Glutamatergic neuron (in vitro differentiated cells): ENCODE measurements at regions not wholly inside any gene's neighbourhood (a gene's known extent, or its start where the extent isn't known, plus 50 kb on each side); places are given as distances from the start of the nearest gene placed in this dataset.

Experiments
- DNase-seq: peaks from one replicate; pipeline ENCODE4 v3.0.0; 2022
- H3K27ac Mint-ChIP-seq: one replicate; pipeline ENCODE4 v1.8.0; 2020; ENCODE audit warnings: mild to moderate bottlenecking, mixed read lengths, inconsistent platforms; ENCODE audit not compliant: unreplicated experiment
- H3K27me3 Mint-ChIP-seq: one replicate; pipeline ENCODE4 v1.8.0; 2020; ENCODE audit warnings: mild to moderate bottlenecking, moderate library complexity, mixed read lengths, inconsistent platforms; ENCODE audit not compliant: unreplicated experiment
- H3K36me3 Mint-ChIP-seq: one replicate; pipeline ENCODE4 v1.8.0; 2020; ENCODE audit warnings: mild to moderate bottlenecking, mixed read lengths, inconsistent platforms; ENCODE audit not compliant: unreplicated experiment
- H3K4me1 Mint-ChIP-seq: one replicate; pipeline ENCODE4 v1.8.0; 2020; ENCODE audit warnings: mild to moderate bottlenecking, low read depth, mixed read lengths, inconsistent platforms; ENCODE audit not compliant: unreplicated experiment
- H3K4me3 Mint-ChIP-seq: one replicate; pipeline ENCODE4 v1.8.0; 2020; ENCODE audit warnings: mild to moderate bottlenecking, mixed read lengths, inconsistent platforms; ENCODE audit not compliant: unreplicated experiment
- H3K9me3 Mint-ChIP-seq: one replicate; pipeline ENCODE4 v1.8.0; 2020; ENCODE audit warnings: mild to moderate bottlenecking, moderate library complexity, mixed read lengths, inconsistent platforms; ENCODE audit not compliant: unreplicated experiment
- CTCF ChIP-seq: fragments of 200-600 bp; sonication (generic); IDR thresholded peaks from one replicate; pipeline ENCODE4 v1.5.0; 2021; ENCODE audit not compliant: partially characterized antibody, unreplicated experiment

- Mint-ChIP-seq H3K27me3 (no peaks in the 10 kb centered on the region), H3K36me3 (no peaks in the 10 kb centered on the region), H3K4me3 (no peak overlapping the region), H3K4me1 (no peaks in the 10 kb centered on the region), H3K27ac (no peak overlapping the region), H3K9me3 (peaks cover 2% of the 10 kb centered on the region)
- no peak for TF ChIP-seq CTCF
- DNase-seq = no peak
Observed at GRCh38 chrX:121987163-121987562, 939.8 kb downstream of the GLUD2 start.

- no peak overlapping the region for H3K4me3 Mint-ChIP-seq
Observed at GRCh38 chrX:121987835-121988234, 940.4 kb downstream of the GLUD2 start.

GRCh38 chrX:122004127-122004526 is 956.7 kb downstream of the GLUD2 start:
- Mint-ChIP-seq H3K4me1 (no peaks in the 10 kb centered on the region), H3K27me3 (peaks cover 1% of the 10 kb centered on the region), H3K27ac (no peak overlapping the region), H3K4me3 (no peak overlapping the region), H3K36me3 (no peaks in the 10 kb centered on the region), H3K9me3 (no peaks in the 10 kb centered on the region)
- no peak for TF ChIP-seq CTCF
- no peak for DNase-seq

More at GRCh38 chrX:121987835-121988234, 940.4 kb downstream of the GLUD2 start:
- TF ChIP-seq CTCF = no peak
- H3K36me3 Mint-ChIP-seq = no peaks in the 10 kb centered on the region
- no peaks in the 10 kb centered on the region for H3K27me3 Mint-ChIP-seq
- no peak overlapping the region for H3K27ac Mint-ChIP-seq
- DNase-seq = no peak
- H3K4me1 Mint-ChIP-seq = no peaks in the 10 kb centered on the region
- H3K9me3 Mint-ChIP-seq = peaks cover 2% of the 10 kb centered on the region

GRCh38 chrX:122026665-122027064 is 979.3 kb downstream of the GLUD2 start:
- Mint-ChIP-seq H3K4me3 (no peak overlapping the region), H3K27ac (no peak overlapping the region), H3K36me3 (no peaks in the 10 kb centered on the region), H3K4me1 (no peaks in the 10 kb centered on the region), H3K9me3 (no peaks in the 10 kb centered on the region), H3K27me3 (no peaks in the 10 kb centered on the region)
- no peak for TF ChIP-seq CTCF
- DNase-seq = no peak

- Mint-ChIP-seq H3K27me3 (no peaks in the 10 kb centered on the region), H3K4me1 (no peaks in the 10 kb centered on the region), H3K9me3 (peaks cover 3% of the 10 kb centered on the region), H3K4me3 (no peak overlapping the region), H3K27ac (no peak overlapping the region), H3K36me3 (no peaks in the 10 kb centered on the region)
- TF ChIP-seq CTCF = no peak
- DNase-seq = no peak
Observed at GRCh38 chrX:122046226-122046625, 998.8 kb downstream of the GLUD2 start.
